Neutrophil (primary cell): ENCODE measurements at regions not wholly inside any gene's neighbourhood (a gene's known extent, or its start where the extent isn't known, plus 50 kb on each side); places are given as distances from the start of the nearest gene placed in this dataset.

Experiments used
- H3K27ac ChIP-seq: fragments of 200-600 bp; sonication (generic); 2 replicates; pipeline ENCODE4 v1.5.1; 2016; ENCODE audit warnings: mild to moderate bottlenecking, moderate library complexity
- H3K27me3 ChIP-seq: fragments of 200-600 bp; sonication (generic); 2 replicates; pipeline ENCODE4 v1.6.0; 2016; ENCODE audit warnings: mild to moderate bottlenecking
- H3K36me3 ChIP-seq: fragments of 200-600 bp; sonication (generic); 2 replicates; pipeline ENCODE4 v1.5.1; 2017
- H3K4me1 ChIP-seq, 2 experiments: fragments of 200-600 bp in 1 of 2; sonication (generic) in 1 of 2; 1 replicate in 1 of 2; 2 replicates in 1 of 2; pipeline versions ENCODE4 v1.5.1 to v1.6.1; 2013 to 2016; ENCODE audit warnings: low read depth in 1 of 2, low read length in 1 of 2, mild to moderate bottlenecking in 1 of 2, moderate library complexity in 1 of 2; ENCODE audit not compliant: control insufficient read depth in 1 of 2, insufficient read depth in 1 of 2
- H3K4me3 ChIP-seq, 2 experiments: fragments of 200-600 bp in 1 of 2; sonication (generic) in 1 of 2; 1 replicate in 1 of 2; 2 replicates in 1 of 2; pipeline ENCODE4 v1.5.1; 2013 to 2016; ENCODE audit warnings: low read depth in 1 of 2, low read length in 1 of 2, mild to moderate bottlenecking in 1 of 2, moderate library complexity in 1 of 2
- H3K9me3 ChIP-seq: fragments of 200-600 bp; sonication (generic); 2 replicates; pipeline ENCODE4 v1.5.1; 2016
- TF ChIP-seq, protein P1 (sequence below): fragments of 200-600 bp; sonication (generic); IDR thresholded peaks from 2 replicates; pipeline ENCODE4 v1.5.1; 2016; ENCODE audit warnings: antibody characterized with exemption

DNA sequence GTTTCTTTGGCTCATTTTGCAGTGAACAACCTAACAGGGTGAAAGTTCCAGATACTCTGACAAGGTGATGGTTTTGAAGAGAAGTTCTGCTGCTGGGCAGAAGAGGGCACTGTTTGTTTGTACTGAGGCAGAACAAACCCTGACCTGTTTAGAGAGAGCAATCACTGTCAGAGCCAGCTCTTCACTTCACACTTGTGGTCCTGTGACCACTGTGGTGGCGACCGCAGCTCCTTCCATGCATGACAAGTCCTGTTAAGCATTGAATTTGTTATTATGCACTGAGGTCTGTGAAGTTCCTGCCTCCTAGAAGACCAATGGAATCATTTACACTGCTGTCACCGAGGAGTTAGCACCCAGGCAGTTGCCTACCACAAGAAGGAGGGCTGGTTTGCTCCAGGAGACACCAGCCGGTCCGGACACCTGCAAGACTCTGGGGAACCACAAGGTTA is 86.6 kb downstream of the ZNF330 start:
- TF ChIP-seq, protein P1, sequence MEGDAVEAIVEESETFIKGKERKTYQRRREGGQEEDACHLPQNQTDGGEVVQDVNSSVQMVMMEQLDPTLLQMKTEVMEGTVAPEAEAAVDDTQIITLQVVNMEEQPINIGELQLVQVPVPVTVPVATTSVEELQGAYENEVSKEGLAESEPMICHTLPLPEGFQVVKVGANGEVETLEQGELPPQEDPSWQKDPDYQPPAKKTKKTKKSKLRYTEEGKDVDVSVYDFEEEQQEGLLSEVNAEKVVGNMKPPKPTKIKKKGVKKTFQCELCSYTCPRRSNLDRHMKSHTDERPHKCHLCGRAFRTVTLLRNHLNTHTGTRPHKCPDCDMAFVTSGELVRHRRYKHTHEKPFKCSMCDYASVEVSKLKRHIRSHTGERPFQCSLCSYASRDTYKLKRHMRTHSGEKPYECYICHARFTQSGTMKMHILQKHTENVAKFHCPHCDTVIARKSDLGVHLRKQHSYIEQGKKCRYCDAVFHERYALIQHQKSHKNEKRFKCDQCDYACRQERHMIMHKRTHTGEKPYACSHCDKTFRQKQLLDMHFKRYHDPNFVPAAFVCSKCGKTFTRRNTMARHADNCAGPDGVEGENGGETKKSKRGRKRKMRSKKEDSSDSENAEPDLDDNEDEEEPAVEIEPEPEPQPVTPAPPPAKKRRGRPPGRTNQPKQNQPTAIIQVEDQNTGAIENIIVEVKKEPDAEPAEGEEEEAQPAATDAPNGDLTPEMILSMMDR: no peak
- Histone ChIP-seq H3K4me1 (peaks cover 3 to 7% of the 10 kb centered on the region in 2 experiments), H3K36me3 (no peaks in the 10 kb centered on the region)

DNA sequence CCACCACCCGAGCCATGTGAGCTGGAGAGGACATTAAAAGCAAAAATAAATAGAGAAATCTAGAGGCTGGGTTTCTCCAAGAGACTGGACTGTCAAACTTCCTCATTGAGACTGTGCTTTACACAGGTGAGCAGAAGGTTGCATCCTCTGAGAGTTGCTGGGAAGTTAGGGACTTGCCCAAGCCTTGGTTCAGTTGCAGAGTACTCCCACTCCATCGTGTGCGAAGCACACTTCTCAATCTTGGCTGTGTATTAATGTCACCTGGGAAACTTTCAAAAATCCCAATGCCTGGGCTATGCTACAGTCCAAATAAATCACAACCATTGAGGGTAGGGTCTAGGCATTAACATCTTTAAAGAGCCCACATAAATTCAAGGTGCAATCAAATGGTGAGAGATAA is 89.2 kb downstream of the ZNF330 start:
- H3K9me3 ChIP-seq: no peaks in the 10 kb centered on the region
- H3K27ac ChIP-seq: no peak overlapping the region
- no peaks in the 10 kb centered on the region for H3K36me3 ChIP-seq
- TF ChIP-seq, protein P1: no peak
- no peak overlapping the region for H3K4me3 ChIP-seq
- H3K27me3 ChIP-seq: peaks cover 18% of the 10 kb centered on the region
- H3K4me1 ChIP-seq: peaks cover 3 to 16% of the 10 kb centered on the region in 2 experiments

More for the DNA sequence above, 86.6 kb downstream of the ZNF330 start:
- H3K4me3 ChIP-seq: no peak overlapping the region
- no peaks in the 10 kb centered on the region for H3K9me3 ChIP-seq
- H3K27me3 ChIP-seq: peaks cover 7% of the 10 kb centered on the region
- no peak overlapping the region for H3K27ac ChIP-seq

DNA sequence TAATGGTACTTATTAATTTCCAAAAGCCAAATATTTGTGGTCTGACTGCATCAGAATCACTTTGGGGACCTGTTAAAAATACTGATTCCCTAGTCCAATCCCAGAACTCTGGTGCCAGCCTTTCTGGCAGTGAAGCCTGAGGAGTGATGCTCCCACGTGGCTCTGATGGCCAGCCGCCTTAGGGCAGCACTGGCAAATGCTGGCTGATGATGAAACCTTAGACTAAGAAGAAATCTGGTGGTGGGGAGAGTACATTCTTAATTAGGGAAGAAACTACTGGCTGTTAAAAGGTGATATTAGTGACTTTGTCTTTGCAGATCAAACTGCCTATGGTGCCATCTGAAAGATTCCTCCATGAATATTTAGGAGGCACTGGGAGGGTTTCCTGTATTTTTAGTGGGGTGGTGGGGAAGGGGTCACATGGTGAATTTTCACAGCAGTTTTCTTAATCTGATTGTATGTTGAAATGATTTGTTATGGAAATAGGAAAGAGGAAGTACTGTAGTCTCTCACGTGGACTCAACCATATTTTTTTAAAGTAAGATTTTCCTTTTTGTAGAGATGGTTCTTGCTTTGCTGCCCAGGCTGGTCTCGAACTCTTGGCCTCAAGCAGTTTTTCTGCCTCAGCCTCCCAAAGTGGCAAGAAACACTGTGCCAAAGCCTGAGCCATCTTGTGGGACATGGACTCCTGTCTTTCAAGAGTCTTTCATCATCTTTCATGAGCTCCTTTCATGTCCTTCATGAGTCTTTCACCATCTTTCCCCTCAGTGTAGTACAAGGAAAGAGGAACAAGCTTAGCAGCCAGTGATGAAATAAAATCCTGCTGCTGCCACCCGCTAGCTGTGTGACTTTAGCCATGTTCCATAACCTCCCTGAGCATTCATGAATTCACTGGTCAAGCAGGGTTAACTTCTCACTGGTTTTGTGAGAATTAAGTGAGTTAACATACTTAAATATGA is 90.8 kb downstream of the ZNF330 start:
- no peaks in the 10 kb centered on the region for H3K9me3 ChIP-seq
- H3K27ac ChIP-seq: peak overlapping the region; percentile 40
- no peak overlapping the region for H3K4me3 ChIP-seq
- H3K4me1 ChIP-seq: peaks cover 3 to 16% of the 10 kb centered on the region in 2 experiments
- H3K36me3 ChIP-seq: no peaks in the 10 kb centered on the region
- TF ChIP-seq, protein P1: no peak
- H3K27me3 ChIP-seq: peaks cover 27% of the 10 kb centered on the region

DNA sequence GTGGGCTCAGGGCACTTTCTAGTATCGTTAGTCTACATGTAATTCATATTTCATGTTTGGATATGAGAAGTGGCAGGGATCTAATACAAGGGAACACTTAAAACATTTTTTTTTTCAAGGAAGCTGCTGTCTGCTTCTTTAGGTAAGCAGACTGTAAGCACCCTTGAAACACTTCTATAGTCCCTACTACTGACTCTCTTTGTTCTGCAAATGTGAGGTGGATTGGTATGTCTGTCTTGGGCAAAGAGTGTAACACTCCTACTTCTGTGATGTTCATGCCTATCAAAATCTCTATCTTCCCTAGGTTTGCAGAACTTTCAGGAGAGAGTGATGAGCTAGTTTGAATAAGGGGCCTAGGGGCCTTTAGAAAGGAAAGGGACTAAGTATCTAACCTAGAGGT is 93.9 kb downstream of the ZNF330 start:
- Histone ChIP-seq H3K4me1 (peaks cover 3 to 16% of the 10 kb centered on the region in 2 experiments), H3K4me3 (no peak overlapping the region), H3K36me3 (no peaks in the 10 kb centered on the region), H3K27ac (no peak overlapping the region), H3K27me3 (peaks cover 54% of the 10 kb centered on the region), H3K9me3 (no peaks in the 10 kb centered on the region)
- TF ChIP-seq, protein P1: no peak

DNA sequence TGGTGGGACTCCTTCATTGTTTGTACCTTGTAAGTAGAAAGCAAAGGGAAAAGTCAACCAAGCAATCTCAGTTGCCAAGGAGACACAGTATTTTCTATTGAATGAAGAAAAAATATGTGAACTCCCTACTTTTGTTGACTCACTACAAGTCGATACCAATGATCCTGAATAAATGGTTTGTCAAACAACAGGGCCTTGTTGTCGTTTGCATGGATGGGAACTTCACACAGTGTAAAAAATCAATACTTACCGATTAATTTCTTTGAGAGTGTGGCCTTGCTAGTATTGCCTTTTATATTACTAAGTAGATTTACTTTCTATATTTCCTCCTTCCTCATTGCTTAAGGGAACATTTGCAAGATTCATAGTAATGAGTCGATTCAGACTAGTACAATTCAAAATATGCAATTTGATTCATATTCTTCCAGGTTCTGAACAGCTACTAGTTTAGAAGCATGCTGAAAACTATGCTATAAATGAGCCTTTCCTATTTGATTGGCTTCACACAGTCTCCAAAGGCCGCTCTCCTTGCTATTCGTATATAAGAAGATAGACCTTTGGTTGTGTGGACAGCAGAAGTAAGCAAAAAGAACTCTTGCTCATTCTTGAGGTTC is 108.0 kb downstream of the ZNF330 start:
- Histone ChIP-seq H3K36me3 (no peaks in the 10 kb centered on the region), H3K27me3 (peaks cover 92% of the 10 kb centered on the region), H3K4me1 (no peaks in the 10 kb centered on the region), H3K9me3 (no peaks in the 10 kb centered on the region), H3K27ac (no peak overlapping the region), H3K4me3 (no peak overlapping the region)
- TF ChIP-seq, protein P1: no peak
